ENCODE measurements at regions not wholly inside any gene's neighbourhood (a gene's known extent, or its start where the extent isn't known, plus 50 kb on each side); places are given as distances from the start of the nearest gene placed in this dataset.
"Not testable (repeated sequence)": the region's sequence is repeated elsewhere in the genome, so short reads cannot be mapped to it uniquely, and the experiment has no call there.

DNA sequence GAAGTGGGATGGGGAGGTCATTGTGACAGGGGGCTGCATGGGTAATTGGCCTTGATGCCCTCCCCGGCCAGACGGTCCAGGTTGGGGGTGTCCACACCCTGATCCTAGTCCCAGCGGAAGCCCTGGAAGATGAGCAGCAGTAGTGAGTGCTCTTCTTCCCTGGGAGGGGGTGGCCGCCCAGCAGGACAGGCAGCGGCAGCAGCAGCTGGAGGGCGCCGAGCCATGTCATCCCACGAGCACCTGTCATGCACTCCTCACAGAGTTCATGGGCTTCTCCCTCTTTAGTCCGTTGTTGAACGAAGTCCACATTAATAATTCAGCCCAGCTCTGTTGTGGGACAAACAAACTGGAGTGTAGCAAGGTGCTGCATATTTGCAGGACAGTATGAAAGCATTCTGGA is 81.2 kb upstream of the FAM90A1 start:
- TF ChIP-seq, protein P1, sequence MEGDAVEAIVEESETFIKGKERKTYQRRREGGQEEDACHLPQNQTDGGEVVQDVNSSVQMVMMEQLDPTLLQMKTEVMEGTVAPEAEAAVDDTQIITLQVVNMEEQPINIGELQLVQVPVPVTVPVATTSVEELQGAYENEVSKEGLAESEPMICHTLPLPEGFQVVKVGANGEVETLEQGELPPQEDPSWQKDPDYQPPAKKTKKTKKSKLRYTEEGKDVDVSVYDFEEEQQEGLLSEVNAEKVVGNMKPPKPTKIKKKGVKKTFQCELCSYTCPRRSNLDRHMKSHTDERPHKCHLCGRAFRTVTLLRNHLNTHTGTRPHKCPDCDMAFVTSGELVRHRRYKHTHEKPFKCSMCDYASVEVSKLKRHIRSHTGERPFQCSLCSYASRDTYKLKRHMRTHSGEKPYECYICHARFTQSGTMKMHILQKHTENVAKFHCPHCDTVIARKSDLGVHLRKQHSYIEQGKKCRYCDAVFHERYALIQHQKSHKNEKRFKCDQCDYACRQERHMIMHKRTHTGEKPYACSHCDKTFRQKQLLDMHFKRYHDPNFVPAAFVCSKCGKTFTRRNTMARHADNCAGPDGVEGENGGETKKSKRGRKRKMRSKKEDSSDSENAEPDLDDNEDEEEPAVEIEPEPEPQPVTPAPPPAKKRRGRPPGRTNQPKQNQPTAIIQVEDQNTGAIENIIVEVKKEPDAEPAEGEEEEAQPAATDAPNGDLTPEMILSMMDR (IDR thresholded peaks at IDR 0.05), result not testable (repeated sequence)
- TF ChIP-seq EZH2, EZH2phosphoT487 (IDR thresholded peaks at IDR 0.05): not testable (repeated sequence)

All from neural progenitor cell (in vitro differentiated cells).